Esophagus squamous epithelium (tissue), 4 donors: ENCODE measurements at regions not wholly inside any gene's neighbourhood (a gene's known extent, or its start where the extent isn't known, plus 50 kb on each side); places are given as distances from the start of the nearest gene placed in this dataset.

ENCODE experiments used
- CTCF ChIP-seq, 6 experiments: fragments of 450-650 bp in 4 of 6; fragments of 200-600 bp in 2 of 6; sonication (generic) in 2 of 6; IDR thresholded peaks; one replicate each; pipeline ENCODE4 v1.5.1; 2016 to 2019; ENCODE audit warnings: antibody characterized with exemption in 6 of 6, mild to moderate bottlenecking in 4 of 6, moderate library complexity in 4 of 6
- POLR2A ChIP-seq, 4 donors: fragments of 450-650 bp; IDR thresholded peaks; one replicate each; pipeline ENCODE4 v1.6.1; 2017; ENCODE audit warnings: antibody characterized with exemption in 4 of 4, mild to moderate bottlenecking in 4 of 4, moderate library complexity in 3 of 4

GRCh38 chr5:40406741-40407211 is 272.9 kb upstream of the PTGER4 start:
- no peak for TF ChIP-seq POLR2A (IDR thresholded peaks at IDR 0.05)
- no peak for TF ChIP-seq CTCF (IDR thresholded peaks at IDR 0.05)
